ENCODE measurements at regions not wholly inside any gene's neighbourhood (a gene's known extent, or its start where the extent isn't known, plus 50 kb on each side); places are given as distances from the start of the nearest gene placed in this dataset.
"Not testable (repeated sequence)": the region's sequence is repeated elsewhere in the genome, so short reads cannot be mapped to it uniquely, and the experiment has no call there.

DNA sequence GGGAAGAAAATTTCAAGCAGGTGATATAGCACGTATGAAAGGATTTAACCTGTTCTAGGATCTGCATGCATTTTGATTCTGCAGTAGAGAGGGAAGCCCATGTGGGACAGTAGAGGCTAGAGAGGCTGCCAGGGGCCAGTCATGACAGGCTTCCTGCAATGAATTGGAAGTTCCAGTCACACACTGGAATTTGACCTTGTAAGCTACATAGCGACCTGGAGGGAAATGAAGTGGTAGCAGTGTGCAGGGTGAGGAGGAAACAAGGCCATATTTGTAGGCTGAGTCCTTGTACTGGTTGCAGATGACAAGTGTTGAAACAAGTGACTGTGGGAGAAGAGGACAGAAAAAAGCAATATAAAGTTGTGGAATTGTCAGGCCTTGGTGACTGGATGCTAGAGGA lies 58.6 kb upstream of the OLIG3 start:
- Histone ChIP-seq H3K4me1 (no peaks in the 10 kb centered on the region), H3K27me3 (no peaks in the 10 kb centered on the region), H3K27ac (no peak overlapping the region), H3K9me3 (no peaks in the 10 kb centered on the region), H3K36me3 (no peaks in the 10 kb centered on the region), H3K4me3 (no peak overlapping the region)
- ATAC-seq, result no peak
- TF ChIP-seq POLR2AphosphoS5 (IDR thresholded peaks at IDR 0.05) (no peak), POLR2A (IDR thresholded peaks at IDR 0.05) (no peak), EP300 (IDR thresholded peaks at IDR 0.05) (no peak)
- TF ChIP-seq, protein P1, sequence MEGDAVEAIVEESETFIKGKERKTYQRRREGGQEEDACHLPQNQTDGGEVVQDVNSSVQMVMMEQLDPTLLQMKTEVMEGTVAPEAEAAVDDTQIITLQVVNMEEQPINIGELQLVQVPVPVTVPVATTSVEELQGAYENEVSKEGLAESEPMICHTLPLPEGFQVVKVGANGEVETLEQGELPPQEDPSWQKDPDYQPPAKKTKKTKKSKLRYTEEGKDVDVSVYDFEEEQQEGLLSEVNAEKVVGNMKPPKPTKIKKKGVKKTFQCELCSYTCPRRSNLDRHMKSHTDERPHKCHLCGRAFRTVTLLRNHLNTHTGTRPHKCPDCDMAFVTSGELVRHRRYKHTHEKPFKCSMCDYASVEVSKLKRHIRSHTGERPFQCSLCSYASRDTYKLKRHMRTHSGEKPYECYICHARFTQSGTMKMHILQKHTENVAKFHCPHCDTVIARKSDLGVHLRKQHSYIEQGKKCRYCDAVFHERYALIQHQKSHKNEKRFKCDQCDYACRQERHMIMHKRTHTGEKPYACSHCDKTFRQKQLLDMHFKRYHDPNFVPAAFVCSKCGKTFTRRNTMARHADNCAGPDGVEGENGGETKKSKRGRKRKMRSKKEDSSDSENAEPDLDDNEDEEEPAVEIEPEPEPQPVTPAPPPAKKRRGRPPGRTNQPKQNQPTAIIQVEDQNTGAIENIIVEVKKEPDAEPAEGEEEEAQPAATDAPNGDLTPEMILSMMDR (IDR thresholded peaks at IDR 0.05), result no peak
- 63 to 78% methylated on average over 2 of the region's 2 CpGs for WGBS, 2 donors (ENCODE audit: low coverage in 1 of 2)

DNA sequence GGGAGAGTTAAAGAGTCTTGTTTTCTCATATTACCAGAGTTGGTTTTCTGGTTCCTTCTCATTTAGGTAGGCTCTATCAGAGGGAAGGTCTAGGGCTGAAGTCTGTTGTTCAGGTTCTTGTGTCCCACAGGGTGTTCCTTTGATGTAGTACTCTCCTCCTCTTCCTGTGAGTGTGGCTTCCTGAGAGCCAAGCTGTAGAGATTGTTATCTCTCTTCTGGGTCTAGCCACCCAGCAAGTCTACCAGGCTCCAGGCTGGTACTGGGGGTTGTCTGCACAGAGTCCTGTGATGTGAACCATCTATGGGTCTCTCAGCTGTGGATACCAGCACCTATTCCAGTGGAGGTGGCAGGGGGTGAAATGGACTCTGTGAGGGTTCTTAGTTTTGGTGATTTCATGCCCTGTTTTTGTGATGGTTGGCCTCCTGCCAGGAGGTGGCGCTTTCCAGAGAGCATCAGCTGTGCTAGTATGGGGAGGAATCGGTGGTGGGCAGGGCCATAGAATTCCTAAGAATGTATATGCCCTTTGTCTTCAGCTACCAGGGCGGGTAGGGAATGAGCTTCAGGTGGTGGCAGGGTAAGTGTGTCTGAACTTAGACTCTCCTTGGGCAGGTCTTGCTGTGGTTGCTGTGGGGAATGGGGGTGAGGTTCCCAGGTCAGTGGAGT lies 65.5 kb upstream of the OLIG3 start:
- H3K9me3 ChIP-seq, H3K27me3 ChIP-seq, ATAC-seq, H3K36me3 ChIP-seq, H3K4me1 ChIP-seq, H3K27ac ChIP-seq, H3K4me3 ChIP-seq: not testable (repeated sequence)
- 80% methylated on average over 1 of the region's 3 CpGs for WGBS, 2 donors (ENCODE audit: low coverage in 1 of 2)

DNA sequence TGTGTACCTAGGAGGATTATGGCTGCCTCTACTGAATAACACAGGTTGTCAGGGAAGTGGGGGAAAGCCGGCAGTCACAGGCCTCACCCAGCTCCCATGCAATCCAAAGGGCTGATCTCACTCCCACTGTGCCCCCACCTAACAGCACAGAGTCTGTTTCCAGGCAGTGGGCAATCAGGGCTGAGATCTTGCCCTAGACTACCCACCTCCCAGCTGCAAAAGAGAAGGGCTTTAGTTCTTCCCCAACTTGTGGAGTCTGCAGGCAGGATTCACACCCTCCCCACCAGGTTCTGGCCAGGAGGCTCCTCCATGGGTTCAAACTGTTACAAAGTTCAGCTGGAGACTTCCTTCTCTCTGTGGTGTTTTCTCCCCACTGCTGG lies 66.0 kb upstream of the OLIG3 start:
- no CpG with 5 or more reads among the region's 1 CpG for WGBS, 2 donors (ENCODE audit: low coverage in 1 of 2)
- no peak for TF ChIP-seq POLR2AphosphoS5 (IDR thresholded peaks at IDR 0.05)
- no peak for TF ChIP-seq EP300 (IDR thresholded peaks at IDR 0.05)
- H3K4me1 ChIP-seq, result no peaks in the 10 kb centered on the region

DNA sequence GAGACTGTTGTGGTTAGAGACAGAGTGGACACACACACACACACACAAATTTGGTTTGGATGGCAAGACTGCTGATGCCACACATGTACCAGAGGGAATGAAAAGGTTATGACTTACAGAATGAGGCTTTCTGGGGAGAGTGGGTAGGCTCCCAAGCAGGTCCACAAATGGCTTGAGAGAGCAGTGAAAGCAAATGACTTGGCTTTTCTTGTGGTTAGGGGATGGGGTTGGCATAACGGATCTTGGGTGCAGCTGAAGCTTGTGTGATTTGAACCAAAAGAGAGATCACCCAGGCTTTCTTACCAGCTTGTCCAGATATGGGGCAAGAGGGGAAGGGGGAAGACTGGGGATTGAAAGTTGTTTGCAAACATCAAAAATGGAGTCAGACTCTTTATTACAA lies 73.9 kb upstream of the OLIG3 start:
- Histone ChIP-seq H3K4me1 (peaks cover 0 to 14% (median 0%) of the 10 kb centered on the region in 3 donors), H3K27me3 (no peaks in the 10 kb centered on the region), H3K27ac (no peak overlapping the region), H3K9me3 (no peaks in the 10 kb centered on the region), H3K36me3 (no peaks in the 10 kb centered on the region), H3K4me3 (no peak overlapping the region)
- ATAC-seq, result no peak
- WGBS, 2 donors (ENCODE audit: low coverage in 1 of 2), result 78 to 100% methylated on average over 1 of the region's 1 CpG
- TF ChIP-seq, protein P1 (IDR thresholded peaks at IDR 0.05), result no peak
- TF ChIP-seq EP300 (IDR thresholded peaks at IDR 0.05) (no peak), POLR2AphosphoS5 (IDR thresholded peaks at IDR 0.05) (no peak), POLR2A (IDR thresholded peaks at IDR 0.05) (no peak)

More for the DNA sequence above, 66.0 kb upstream of the OLIG3 start:
- Histone ChIP-seq H3K4me3 (no peak overlapping the region), H3K27ac (no peak overlapping the region), H3K9me3 (no peaks in the 10 kb centered on the region), H3K36me3 (no peaks in the 10 kb centered on the region), H3K27me3 (no peaks in the 10 kb centered on the region)
- no peak for ATAC-seq

DNA sequence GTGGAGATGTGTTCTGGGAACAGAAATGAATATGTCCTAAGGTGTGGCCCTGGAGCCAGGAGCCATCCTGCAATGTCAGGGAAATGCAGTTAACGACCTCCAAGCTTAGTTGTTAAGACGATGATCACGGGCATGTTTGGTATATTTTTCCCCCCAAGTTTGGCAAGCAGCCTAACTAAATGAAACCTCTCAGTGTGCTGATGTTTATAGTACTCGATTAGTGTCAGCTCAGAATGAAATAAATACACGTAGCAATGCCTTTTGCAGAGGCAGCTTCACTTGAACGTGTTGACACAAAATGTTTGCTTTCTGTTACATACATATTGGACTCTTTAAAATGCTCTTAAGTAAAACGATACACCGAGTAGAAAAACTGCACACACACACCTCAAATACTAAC lies 76.2 kb upstream of the OLIG3 start:
- H3K4me1 ChIP-seq, result peaks cover 0 to 14% (median 0%) of the 10 kb centered on the region in 3 donors
- no peaks in the 10 kb centered on the region for H3K36me3 ChIP-seq
- TF ChIP-seq EP300 (IDR thresholded peaks at IDR 0.05) (no peak), POLR2A (IDR thresholded peaks at IDR 0.05) (no peak), POLR2AphosphoS5 (IDR thresholded peaks at IDR 0.05) (no peak)
- TF ChIP-seq, protein P1 (IDR thresholded peaks at IDR 0.05), result no peak
- H3K27ac ChIP-seq, result no peak overlapping the region
- 5 to 18% methylated on average over 8 of the region's 8 CpGs for WGBS, 2 donors (ENCODE audit: low coverage in 1 of 2)
- no peaks in the 10 kb centered on the region for H3K9me3 ChIP-seq
- ATAC-seq, result no peak
- no peak overlapping the region for H3K4me3 ChIP-seq
- H3K27me3 ChIP-seq, result no peaks in the 10 kb centered on the region

DNA sequence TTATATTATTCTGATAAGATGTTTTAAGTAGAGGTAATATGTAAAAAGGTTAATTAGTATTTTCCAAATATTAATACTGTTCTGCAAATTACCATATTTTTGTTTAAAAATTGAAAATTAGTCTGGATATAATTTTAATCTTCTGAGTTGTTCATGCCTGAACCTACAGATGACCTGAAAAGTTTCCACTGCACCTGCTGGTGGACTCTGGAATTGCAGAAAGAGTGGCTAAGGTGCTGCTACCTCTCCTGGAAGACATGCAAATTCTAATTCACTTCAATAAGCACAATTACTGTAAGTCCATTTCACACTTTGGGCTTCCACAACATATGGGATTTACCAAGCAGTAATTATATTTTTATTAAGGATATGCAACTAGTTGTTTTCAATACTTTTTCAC lies 77.7 kb upstream of the OLIG3 start:
- peaks cover 0 to 14% (median 0%) of the 10 kb centered on the region in 3 donors for H3K4me1 ChIP-seq
- H3K36me3 ChIP-seq, result no peaks in the 10 kb centered on the region
- no peaks in the 10 kb centered on the region for H3K27me3 ChIP-seq
- TF ChIP-seq POLR2A (IDR thresholded peaks at IDR 0.05) (no peak), EP300 (IDR thresholded peaks at IDR 0.05) (no peak), POLR2AphosphoS5 (IDR thresholded peaks at IDR 0.05) (no peak)
- TF ChIP-seq, protein P1 (IDR thresholded peaks at IDR 0.05), result peak in 3 of 4 experiments; percentile 14 to 38 (median 30)
- no peak overlapping the region for H3K4me3 ChIP-seq
- H3K9me3 ChIP-seq, result no peaks in the 10 kb centered on the region
- no peak for ATAC-seq
- H3K27ac ChIP-seq, result no peak overlapping the region

Measured in gastroesophageal sphincter (tissue), 4 donors.